Amniotic stem cell (primary cell): ENCODE measurements at regions not wholly inside any gene's neighbourhood (a gene's known extent, or its start where the extent isn't known, plus 50 kb on each side); places are given as distances from the start of the nearest gene placed in this dataset.
"Not testable (repeated sequence)": the region's sequence is repeated elsewhere in the genome, so short reads cannot be mapped to it uniquely, and the experiment has no call there.

Experiments
- DNase-seq: peaks from one replicate; lab custom pipeline; 2025; lab: John Stamatoyannopoulos, UW

- DNase-seq = no peak
Observed at GRCh38 chr15:46956456-46956855, 760.8 kb upstream of the SEMA6D start.

- DNase-seq = no peak
Observed at GRCh38 chr15:46956881-46957280, 760.4 kb upstream of the SEMA6D start.

DNA sequence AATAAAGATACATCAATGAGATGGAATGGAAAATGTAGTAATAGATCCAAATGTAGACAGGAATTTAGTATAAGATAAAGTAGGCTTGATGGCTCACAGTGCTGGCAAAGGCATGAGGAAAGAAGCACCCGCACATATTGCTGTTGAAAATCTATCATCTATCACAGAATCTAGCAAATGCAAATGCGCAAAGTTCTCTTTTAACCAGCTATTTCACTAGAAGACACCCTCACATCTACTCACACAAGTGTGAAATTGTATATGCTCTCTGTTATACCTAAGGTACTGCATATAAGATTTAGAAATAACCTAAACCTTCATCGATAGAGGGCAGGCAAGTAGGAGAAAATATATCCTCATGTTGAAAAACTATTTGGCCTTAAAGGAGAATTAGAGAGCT lies 756.7 kb upstream of the SEMA6D start:
- DNase-seq = no peak

- no peak for DNase-seq
Observed at GRCh38 chr15:46961795-46962194, 755.5 kb upstream of the SEMA6D start.

DNA sequence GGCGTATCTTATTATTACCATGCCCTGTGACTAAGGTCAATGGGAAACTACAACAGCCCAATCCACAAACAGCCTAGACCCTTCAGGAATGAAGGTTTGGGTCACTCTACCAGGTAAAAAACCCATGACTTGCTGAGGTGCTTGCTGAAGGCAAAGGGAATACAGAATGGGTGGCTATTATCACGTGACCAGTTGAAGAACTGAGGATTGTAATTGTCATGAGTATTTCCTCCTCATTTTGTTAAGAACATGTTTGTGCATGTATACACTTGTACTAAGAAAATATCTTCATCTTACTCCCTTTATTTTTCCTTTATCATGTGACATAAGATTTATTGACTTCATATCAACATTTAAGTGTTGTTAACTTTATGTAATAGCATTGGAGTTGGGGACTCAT lies 729.2 kb upstream of the SEMA6D start:
- DNase-seq = not testable (repeated sequence)

DNA sequence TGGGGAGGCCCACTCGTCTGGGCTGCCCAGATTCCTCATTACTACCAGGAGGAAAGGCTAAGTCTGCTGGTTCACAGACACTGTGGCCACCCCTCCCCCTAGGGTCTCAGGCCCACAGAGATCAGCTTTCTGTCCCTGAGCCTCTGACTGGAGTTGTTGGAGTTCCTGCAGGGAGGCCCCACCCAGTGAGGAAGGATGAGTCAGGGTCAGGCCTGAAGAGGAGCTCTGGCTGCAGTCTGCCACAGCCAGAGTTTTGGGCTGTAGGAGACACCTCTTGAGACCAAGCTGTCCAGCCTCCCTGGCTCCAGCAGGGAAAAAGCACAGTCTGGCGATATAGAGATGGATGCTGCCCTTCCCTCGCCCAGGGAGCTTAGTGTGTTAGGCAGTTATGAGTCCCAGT lies 720.9 kb upstream of the SEMA6D start:
- DNase-seq = no peak

- DNase-seq = no peak
Observed at GRCh38 chr15:46997501-46997900, 719.8 kb upstream of the SEMA6D start.

DNA sequence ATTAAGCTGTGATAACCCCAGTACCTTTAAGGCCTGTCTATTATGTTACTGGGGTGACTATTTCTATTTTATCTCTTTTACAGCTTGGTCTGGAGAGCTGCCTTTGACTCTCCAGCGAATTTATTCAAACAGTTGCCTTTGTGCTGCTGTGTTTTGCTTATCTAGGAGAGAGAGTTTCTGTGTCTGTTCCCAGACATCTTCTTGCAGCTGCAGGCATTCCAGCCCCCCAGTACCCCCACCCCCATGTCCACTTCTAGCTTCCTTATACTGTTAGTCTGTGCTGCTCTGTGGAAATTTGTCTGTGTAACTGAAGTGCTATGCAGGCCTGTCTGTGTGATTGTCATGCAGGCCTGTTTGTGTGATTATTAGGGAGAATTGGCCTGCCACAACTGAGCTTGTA lies 713.7 kb upstream of the SEMA6D start:
- DNase-seq = no peak

DNA sequence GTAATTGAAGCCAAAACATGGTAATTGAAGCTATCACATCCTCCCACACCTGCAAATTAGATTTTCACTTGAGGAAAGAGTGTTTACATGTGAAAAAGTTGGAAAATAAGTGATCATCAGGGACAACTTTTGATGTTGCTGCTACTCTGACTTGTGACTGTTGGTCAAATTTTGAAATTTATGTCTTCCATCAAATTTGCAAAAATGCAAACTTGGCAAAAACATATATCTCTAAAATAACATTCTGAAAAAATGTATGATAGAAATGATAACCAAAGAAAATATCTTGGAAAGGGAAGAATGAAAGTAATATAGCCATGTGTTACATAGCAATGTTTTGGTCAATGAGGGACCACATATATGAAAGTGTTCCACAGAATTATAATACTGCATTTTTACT lies 703.9 kb upstream of the SEMA6D start:
- DNase-seq = no peak

- no peak for DNase-seq
Observed at GRCh38 chr15:47027322-47027946, 689.9 kb upstream of the SEMA6D start.

- no peak for DNase-seq
Observed at GRCh38 chr15:47035475-47036406, 681.6 kb upstream of the SEMA6D start.

DNA sequence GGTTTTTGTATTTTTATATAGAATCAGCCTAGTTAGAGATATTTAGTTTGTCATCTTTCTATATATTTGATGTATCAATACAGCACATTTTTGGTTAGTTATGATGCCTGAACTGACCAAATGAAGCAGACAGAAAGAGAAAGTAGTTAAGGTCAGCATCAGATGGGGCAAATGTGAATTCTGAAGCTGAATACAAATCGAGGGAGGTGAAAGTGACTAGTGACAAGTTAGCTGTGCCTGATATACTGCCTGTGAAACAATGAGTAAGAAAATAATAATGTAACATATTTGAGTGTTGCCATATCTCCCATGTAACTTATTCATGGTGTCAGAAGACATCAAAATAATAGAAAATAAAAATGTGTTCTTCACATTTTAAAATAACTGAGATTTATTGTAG lies 680.3 kb upstream of the SEMA6D start:
- no peak for DNase-seq

GRCh38 chr15:47039225-47039624 lies 678.1 kb upstream of the SEMA6D start:
- DNase-seq = no peak

DNA sequence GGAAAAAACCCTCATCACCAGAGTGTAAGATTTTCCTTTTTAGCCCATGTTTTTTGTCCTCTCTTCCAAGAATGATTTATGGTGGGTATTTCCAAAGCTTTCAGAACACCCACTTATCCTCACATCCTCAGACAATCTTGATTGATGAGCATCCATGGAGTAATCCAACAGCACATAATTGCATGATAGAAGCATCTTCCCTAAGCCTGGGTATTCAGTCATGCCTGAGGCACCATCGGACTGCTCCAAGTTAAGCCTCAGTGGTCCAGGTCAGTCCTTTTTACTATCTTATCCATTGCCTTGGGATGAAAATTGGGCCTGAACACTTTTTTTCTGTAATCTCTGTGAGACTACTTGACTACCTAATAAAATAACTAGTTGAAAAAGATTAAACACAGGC lies 676.0 kb upstream of the SEMA6D start:
- no peak for DNase-seq

- not testable (repeated sequence) for DNase-seq
Observed at GRCh38 chr15:47047981-47048380, 669.3 kb upstream of the SEMA6D start.

- no peak for DNase-seq
Observed at GRCh38 chr15:47066392-47066791, 650.9 kb upstream of the SEMA6D start.

GRCh38 chr15:47077846-47078245 lies 639.5 kb upstream of the SEMA6D start:
- DNase-seq = not testable (repeated sequence)

DNA sequence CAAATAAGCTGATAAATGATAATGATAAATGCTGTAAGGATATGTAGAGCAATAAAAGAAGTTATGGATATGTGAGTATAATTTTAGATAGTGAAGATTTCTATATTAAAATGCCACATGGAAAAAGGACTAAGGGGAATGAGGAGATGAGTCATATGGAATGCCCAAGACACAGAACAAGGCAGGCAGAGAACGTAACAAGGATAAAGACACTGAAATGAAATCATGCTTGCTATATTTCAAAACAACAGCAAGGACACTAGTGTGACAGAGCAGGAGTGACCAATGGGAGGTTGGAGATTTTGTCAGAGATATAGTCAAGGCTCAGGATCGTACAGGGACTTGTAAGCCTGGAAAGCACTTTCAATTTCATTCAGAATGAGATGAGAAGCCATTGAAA lies 621.5 kb upstream of the SEMA6D start:
- no peak for DNase-seq

GRCh38 chr15:47098526-47098925 lies 618.8 kb upstream of the SEMA6D start:
- DNase-seq = not testable (repeated sequence)

GRCh38 chr15:47099801-47100200 lies 617.5 kb upstream of the SEMA6D start:
- not testable (repeated sequence) for DNase-seq

- not testable (repeated sequence) for DNase-seq
Observed at GRCh38 chr15:47108800-47109199, 608.5 kb upstream of the SEMA6D start.

DNA sequence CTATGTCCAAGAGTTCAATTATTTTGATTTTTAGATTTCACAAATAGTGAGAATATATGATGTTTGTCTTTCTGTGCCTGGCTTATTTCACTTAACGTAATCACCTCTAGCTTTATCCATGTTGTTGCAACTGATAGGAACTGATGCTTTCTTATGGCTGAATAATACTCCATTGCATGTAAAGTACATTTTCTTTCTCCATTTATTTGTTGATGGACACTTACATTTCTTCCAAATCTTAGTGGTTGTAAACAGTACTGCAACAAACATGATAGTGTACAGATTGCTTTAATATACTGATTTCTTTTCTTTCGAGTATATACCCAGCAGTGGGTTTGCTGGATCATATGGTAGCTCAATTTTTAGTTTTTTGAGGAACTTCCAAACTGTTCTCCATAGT lies 600.6 kb upstream of the SEMA6D start:
- DNase-seq = no peak

GRCh38 chr15:47119349-47119748 lies 598.0 kb upstream of the SEMA6D start:
- DNase-seq = no peak
